GM23248 (cell line): ENCODE measurements at regions not wholly inside any gene's neighbourhood (a gene's known extent, or its start where the extent isn't known, plus 50 kb on each side); places are given as distances from the start of the nearest gene placed in this dataset.

ENCODE experiments used
- EZH2 ChIP-seq: fragments of 200-600 bp; sonication (generic); IDR thresholded peaks from 2 replicates; pipeline ENCODE4 v1.6.1; 2018; ENCODE audit warnings: antibody characterized with exemption, mild to moderate bottlenecking; ENCODE audit not compliant: insufficient read depth, poor library complexity, severe bottlenecking
- EZH2phosphoT487 ChIP-seq: fragments of 200-600 bp; sonication (generic); IDR thresholded peaks from 2 replicates; pipeline ENCODE4 v1.6.1; 2018; ENCODE audit warnings: antibody characterized with exemption, moderate library complexity, mild to moderate bottlenecking, low read depth; ENCODE audit not compliant: insufficient read depth

GRCh38 chr20:50427719-50428083 is 82.5 kb upstream of the PTPN1 start:
- TF ChIP-seq EZH2 = no peak
- no peak for TF ChIP-seq EZH2phosphoT487
